ENCODE measurements at regions not wholly inside any gene's neighbourhood (a gene's known extent, or its start where the extent isn't known, plus 50 kb on each side); places are given as distances from the start of the nearest gene placed in this dataset.

DNA sequence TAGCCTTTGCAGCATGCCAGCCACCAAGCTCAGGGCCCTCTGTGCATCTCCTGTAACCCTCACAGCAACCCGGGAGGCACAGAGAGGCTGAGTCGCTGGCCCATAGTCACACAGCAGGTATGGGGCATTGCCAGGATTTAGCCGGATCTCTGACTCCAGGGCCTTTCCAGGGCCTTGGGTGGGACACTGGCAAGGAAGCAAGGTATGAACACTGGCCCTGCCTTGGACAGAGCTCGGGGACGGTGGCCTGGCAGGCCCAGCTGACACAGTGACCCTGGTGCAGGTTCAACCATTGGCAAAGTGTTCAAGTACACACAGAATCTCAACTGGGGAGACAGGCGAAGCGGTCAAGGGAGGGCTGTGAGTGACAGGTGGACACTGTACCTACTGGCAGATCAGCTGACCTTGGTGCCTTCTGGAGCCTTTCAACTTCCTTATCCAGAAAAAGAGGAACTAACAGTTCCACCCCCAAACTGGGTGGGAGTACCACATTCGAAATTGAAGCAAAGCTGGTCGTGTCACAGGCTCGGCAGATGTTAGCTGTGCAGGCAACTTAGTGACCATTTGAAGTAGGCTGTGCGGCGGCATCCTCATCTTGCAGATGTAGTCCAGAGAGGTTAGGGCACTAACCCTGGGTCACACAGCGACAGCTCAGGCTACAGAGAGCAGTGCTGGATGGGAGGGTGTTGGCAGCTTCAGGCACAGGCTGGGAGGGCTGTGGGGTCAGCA is 287.4 kb downstream of the SEC14L1 start (continued):
- TF ChIP-seq L3MBTL2 (IDR thresholded peaks at IDR 0.05) (peak; percentile 28; the same call in 1 of the 2 replicates), NR2C1 (IDR thresholded peaks at IDR 0.05) (no peak), NR2C1 (tag; IDR thresholded peaks at IDR 0.05) (no peak), TEAD4 (IDR thresholded peaks at IDR 0.05; ENCODE audit: low read length) (peak; percentile 11; the same call in 1 of the 2 replicates), TEAD4 (CRISPR knock-in tag; IDR thresholded peaks at IDR 0.05; ENCODE audit: borderline replicate concordance) (no peak)

DNA sequence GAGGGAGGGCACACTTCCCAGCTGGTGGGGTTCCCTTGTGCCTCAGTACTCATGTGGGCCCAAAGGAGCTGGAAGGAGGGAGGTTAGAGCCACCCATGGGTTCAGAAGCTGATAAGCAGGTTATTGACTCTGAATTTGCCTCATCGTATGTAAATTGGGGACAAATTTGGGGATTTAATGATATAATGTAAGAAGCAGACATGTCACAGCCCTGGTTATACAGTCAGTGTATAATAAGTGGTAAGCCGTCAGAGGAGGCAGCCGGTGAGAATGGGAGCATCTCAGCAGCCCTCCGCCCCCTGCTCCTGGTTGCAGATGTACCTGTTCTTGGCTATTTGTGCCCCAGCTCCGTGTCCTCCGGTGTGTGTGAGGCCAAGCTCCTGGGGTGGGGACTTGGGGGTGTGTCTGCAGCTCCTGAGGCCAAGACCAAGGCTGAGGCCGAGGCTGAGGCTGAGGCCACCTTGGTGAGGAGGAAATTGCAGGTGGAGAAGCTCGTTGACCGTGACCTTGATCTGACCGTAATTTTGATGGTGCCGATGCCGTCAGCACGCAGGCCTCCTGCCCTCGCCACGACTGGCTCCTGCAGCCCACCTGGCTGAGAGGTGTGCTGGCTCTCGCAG is 288.1 kb downstream of the SEC14L1 start:
- Histone ChIP-seq H3K4me2 (ENCODE audit: insufficient read depth, low read length) (no peak overlapping the region), H3K27ac (ENCODE audit: extremely low read depth, low read depth, low read length) (no peak overlapping the region), H3K79me2 (ENCODE audit: control insufficient read depth, insufficient read depth, low read length) (peaks cover 59% of the 10 kb centered on the region), H3K9ac (ENCODE audit: insufficient read depth in 1 of 2, low read depth in 2 of 2, low read length in 2 of 2) (no peak overlapping the region; a peak in 1 of 4 replicates), H3K4me1 (replicated peaks in 1 of 2; ENCODE audit: control insufficient read depth in 2 of 2, insufficient read depth in 2 of 2, low read length in 2 of 2) (peaks cover 37 to 64% of the 10 kb centered on the region in 2 experiments), H3K9me3 (replicated peaks; ENCODE audit: control insufficient read depth, insufficient read depth, low read depth, low read length) (no peaks in the 10 kb centered on the region), H2AFZ (ENCODE audit: low read depth, low read length) (no peak overlapping the region), H4K20me1 (replicated peaks; ENCODE audit: control insufficient read depth, insufficient read depth, low read length) (peaks cover 75% of the 10 kb centered on the region), H3K4me3 (no peak overlapping the region), H3K27me3 (ENCODE audit: control insufficient read depth in 2 of 2, insufficient read depth in 2 of 2, low read length in 2 of 2) (no peaks in the 10 kb centered on the region), H3K9me1 (ENCODE audit: control insufficient read depth, insufficient read depth, low read length) (peaks cover 3% of the 10 kb centered on the region), H3K36me3 (ENCODE audit: control insufficient read depth, insufficient read depth, low read length) (peaks cover 5% of the 10 kb centered on the region; the same call in 1 of the 3 replicates)
- no peak for ATAC-seq
- CTCF ChIA-PET (ENCODE audit: low intra/inter-chr PET ratio) = interaction anchor here (1.2 to 3.4 kb wide), 2 partner anchors 66 to 98 kb away, joined by 4 to 38 read pairs; no protein-coding TSS in a partner anchor
- intact Hi-C loops (cut with micrococcal nuclease) (loop anchor here (5.0 kb wide), 2 partner anchors 57 to 97 kb away; no protein-coding TSS in a partner anchor), in situ Hi-C loops (cut with MboI) (loop anchor here (5.0 kb wide), 1 partner anchor 63 kb away; no protein-coding TSS in a partner anchor)
- TF ChIP-seq POLR2AphosphoS5 (IDR thresholded peaks at IDR 0.05; ENCODE audit: control insufficient read depth, insufficient read depth, low read depth, low read length) (no peak), ZNF146 (CRISPR knock-in tag; IDR thresholded peaks at IDR 0.05; ENCODE audit: unreplicated experiment) (no peak), STAG1 (CRISPR knock-in tag; IDR thresholded peaks at IDR 0.05; ENCODE audit: borderline replicate concordance) (0 out of 2 replicates have a peak, but pooled peaks have one; percentile 12)
- TF ChIP-seq, protein P1, sequence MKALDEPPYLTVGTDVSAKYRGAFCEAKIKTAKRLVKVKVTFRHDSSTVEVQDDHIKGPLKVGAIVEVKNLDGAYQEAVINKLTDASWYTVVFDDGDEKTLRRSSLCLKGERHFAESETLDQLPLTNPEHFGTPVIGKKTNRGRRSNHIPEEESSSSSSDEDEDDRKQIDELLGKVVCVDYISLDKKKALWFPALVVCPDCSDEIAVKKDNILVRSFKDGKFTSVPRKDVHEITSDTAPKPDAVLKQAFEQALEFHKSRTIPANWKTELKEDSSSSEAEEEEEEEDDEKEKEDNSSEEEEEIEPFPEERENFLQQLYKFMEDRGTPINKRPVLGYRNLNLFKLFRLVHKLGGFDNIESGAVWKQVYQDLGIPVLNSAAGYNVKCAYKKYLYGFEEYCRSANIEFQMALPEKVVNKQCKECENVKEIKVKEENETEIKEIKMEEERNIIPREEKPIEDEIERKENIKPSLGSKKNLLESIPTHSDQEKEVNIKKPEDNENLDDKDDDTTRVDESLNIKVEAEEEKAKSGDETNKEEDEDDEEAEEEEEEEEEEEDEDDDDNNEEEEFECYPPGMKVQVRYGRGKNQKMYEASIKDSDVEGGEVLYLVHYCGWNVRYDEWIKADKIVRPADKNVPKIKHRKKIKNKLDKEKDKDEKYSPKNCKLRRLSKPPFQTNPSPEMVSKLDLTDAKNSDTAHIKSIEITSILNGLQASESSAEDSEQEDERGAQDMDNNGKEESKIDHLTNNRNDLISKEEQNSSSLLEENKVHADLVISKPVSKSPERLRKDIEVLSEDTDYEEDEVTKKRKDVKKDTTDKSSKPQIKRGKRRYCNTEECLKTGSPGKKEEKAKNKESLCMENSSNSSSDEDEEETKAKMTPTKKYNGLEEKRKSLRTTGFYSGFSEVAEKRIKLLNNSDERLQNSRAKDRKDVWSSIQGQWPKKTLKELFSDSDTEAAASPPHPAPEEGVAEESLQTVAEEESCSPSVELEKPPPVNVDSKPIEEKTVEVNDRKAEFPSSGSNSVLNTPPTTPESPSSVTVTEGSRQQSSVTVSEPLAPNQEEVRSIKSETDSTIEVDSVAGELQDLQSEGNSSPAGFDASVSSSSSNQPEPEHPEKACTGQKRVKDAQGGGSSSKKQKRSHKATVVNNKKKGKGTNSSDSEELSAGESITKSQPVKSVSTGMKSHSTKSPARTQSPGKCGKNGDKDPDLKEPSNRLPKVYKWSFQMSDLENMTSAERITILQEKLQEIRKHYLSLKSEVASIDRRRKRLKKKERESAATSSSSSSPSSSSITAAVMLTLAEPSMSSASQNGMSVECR (CRISPR knock-in tag; IDR thresholded peaks at IDR 0.05) = no peak
- BruUV-seq (replicated peaks) = no TSS peak
- DNase-seq (ENCODE audit: extremely low read depth in 1 of 4, low spot score in 3 of 4) = no peak
- 81% methylated on average over 15 of the region's 16 CpGs for WGBS (ENCODE audit: insufficient coverage, low coverage, missing lambda C conversion rate)
- POLR2A ChIA-PET = interaction anchor here (0.6 to 2.3 kb wide), 10 partner anchors 8 to 125 kb away, joined by 3 to 8 read pairs (median 4); no protein-coding TSS in a partner anchor
- FAIRE-seq = no peak
